OCI-LY3 (cell line): ENCODE measurements at regions not wholly inside any gene's neighbourhood (a gene's known extent, or its start where the extent isn't known, plus 50 kb on each side); places are given as distances from the start of the nearest gene placed in this dataset.

Experiments
- H2AFZ ChIP-seq: fragments of 200-600, 300-600 bp; shearing (Covaris generic); 2 replicates; pipeline ENCODE4 v1.6.0; 2014; ENCODE audit warnings: antibody characterized with exemption, low read depth, low read length
- H3K27ac ChIP-seq: fragments of 200-600, 300-600 bp; sonication (generic); 2 replicates; pipeline ENCODE4 v1.5.1; 2014; ENCODE audit warnings: mild to moderate bottlenecking, low read length, moderate library complexity, mixed read lengths
- H3K27me3 ChIP-seq: fragments of 200-600, 300-600 bp; sonication (generic); 2 replicates; pipeline ENCODE4 v1.6.1; 2014; ENCODE audit warnings: low read depth, low read length, mixed read lengths
- H3K36me3 ChIP-seq: fragments of 200-600, 300-600 bp; sonication (generic); replicated peaks from 2 replicates; pipeline ENCODE3; 2014; ENCODE audit warnings: low read depth, low read length, mixed read lengths
- H3K4me1 ChIP-seq: fragments of 300-600, 200-600 bp; sonication (generic); 2 replicates; pipeline ENCODE4 v1.6.1; 2014; ENCODE audit warnings: low read length, mixed read lengths
- H3K4me2 ChIP-seq: fragments of 200-600, 300-600 bp; sonication (generic); 2 replicates; pipeline ENCODE4 v1.6.1; 2014; ENCODE audit warnings: low read length, mixed read lengths
- H3K4me3 ChIP-seq: fragments of 300-600, 200-600 bp; sonication (generic); 2 replicates; pipeline ENCODE4 v1.5.1; 2014; ENCODE audit warnings: antibody characterized with exemption, mild to moderate bottlenecking, low read length, moderate library complexity
- H3K79me2 ChIP-seq: fragments of 300-600, 200-600 bp; shearing (Covaris generic); 2 replicates; pipeline ENCODE4 v1.6.1; 2014; ENCODE audit warnings: mild to moderate bottlenecking, low read length, mixed read lengths
- H3K9ac ChIP-seq: fragments of 300-600, 200-600 bp; shearing (Covaris generic); 2 replicates; pipeline ENCODE4 v1.6.0; 2014; ENCODE audit warnings: mild to moderate bottlenecking, low read length, moderate library complexity
- H3K9me3 ChIP-seq: fragments of 200-600, 300-600 bp; shearing (Covaris generic); 2 replicates; pipeline ENCODE4 v1.6.1; 2014; ENCODE audit warnings: low read length, mixed read lengths; ENCODE audit not compliant: insufficient read depth
- H4K20me1 ChIP-seq: fragments of 200-600, 300-600 bp; sonication (generic); 2 replicates; pipeline ENCODE4 v1.6.1; 2016; ENCODE audit warnings: low read length, mixed read lengths; ENCODE audit not compliant: insufficient read depth
- CTCF ChIP-seq: fragments of 200-600, 300-600 bp; sonication (generic); IDR thresholded peaks from 2 replicates; pipeline ENCODE4 v1.5.1; 2014; ENCODE audit warnings: antibody characterized with exemption, low read length, low read depth
- EZH2phosphoT487 ChIP-seq: fragments of 200-600 bp; shearing (Covaris generic); IDR thresholded peaks from 2 replicates; pipeline ENCODE4 v1.6.1; 2018; ENCODE audit warnings: antibody characterized with exemption, mixed run types, low read depth

- Histone ChIP-seq H3K36me3 (no peaks in the 10 kb centered on the region), H4K20me1 (no peaks in the 10 kb centered on the region), H3K27me3 (no peaks in the 10 kb centered on the region), H3K79me2 (no peaks in the 10 kb centered on the region), H3K4me1 (no peaks in the 10 kb centered on the region), H3K9me3 (no peaks in the 10 kb centered on the region), H3K4me2 (no peak overlapping the region), H3K27ac (no peak overlapping the region), H3K4me3 (no peak overlapping the region), H2AFZ (no peak overlapping the region), H3K9ac (no peak overlapping the region)
- TF ChIP-seq CTCF (no peak), EZH2phosphoT487 (no peak)
Observed at GRCh38 chr4:123622572-123622971, 226.0 kb downstream of the SPRY1 start.

- Histone ChIP-seq H3K4me2 (no peak overlapping the region), H3K4me1 (no peaks in the 10 kb centered on the region), H4K20me1 (no peaks in the 10 kb centered on the region)
Observed at GRCh38 chr4:123623611-123624010, 227.0 kb downstream of the SPRY1 start.

GRCh38 chr4:123624959-123625358 is 228.4 kb downstream of the SPRY1 start:
- no peak overlapping the region for H3K4me3 ChIP-seq
- no peaks in the 10 kb centered on the region for H3K9me3 ChIP-seq
- no peak overlapping the region for H3K4me2 ChIP-seq
- TF ChIP-seq CTCF (no peak), EZH2phosphoT487 (no peak)
- H3K27me3 ChIP-seq = no peaks in the 10 kb centered on the region
- H2AFZ ChIP-seq = no peak overlapping the region; the same call in 1 of the 2 replicates
- H3K36me3 ChIP-seq = no peaks in the 10 kb centered on the region
- no peaks in the 10 kb centered on the region for H3K79me2 ChIP-seq
- H3K27ac ChIP-seq = no peak overlapping the region
- H3K4me1 ChIP-seq = no peaks in the 10 kb centered on the region
- no peaks in the 10 kb centered on the region for H4K20me1 ChIP-seq
- no peak overlapping the region for H3K9ac ChIP-seq

More at GRCh38 chr4:123623611-123624010, 227.0 kb downstream of the SPRY1 start:
- no peak overlapping the region for H2AFZ ChIP-seq
- no peaks in the 10 kb centered on the region for H3K79me2 ChIP-seq
- no peak overlapping the region for H3K9ac ChIP-seq
- no peak for TF ChIP-seq EZH2phosphoT487
- no peak for TF ChIP-seq CTCF
- no peaks in the 10 kb centered on the region for H3K36me3 ChIP-seq
- H3K4me3 ChIP-seq = no peak overlapping the region
- H3K9me3 ChIP-seq = no peaks in the 10 kb centered on the region
- H3K27ac ChIP-seq = no peak overlapping the region
- H3K27me3 ChIP-seq = no peaks in the 10 kb centered on the region

GRCh38 chr4:123628288-123628687 is 231.7 kb downstream of the SPRY1 start:
- Histone ChIP-seq H2AFZ (no peak overlapping the region), H3K27me3 (no peaks in the 10 kb centered on the region), H3K79me2 (no peaks in the 10 kb centered on the region), H3K4me3 (no peak overlapping the region), H3K9ac (no peak overlapping the region), H3K36me3 (no peaks in the 10 kb centered on the region), H3K27ac (no peak overlapping the region), H4K20me1 (no peaks in the 10 kb centered on the region), H3K4me1 (peaks cover 5% of the 10 kb centered on the region; the same call in 1 of the 2 replicates), H3K4me2 (no peak overlapping the region), H3K9me3 (no peaks in the 10 kb centered on the region)
- TF ChIP-seq CTCF = no peak
- TF ChIP-seq EZH2phosphoT487 = no peak
